Eye (tissue), 1 donor: ENCODE measurements at regions not wholly inside any gene's neighbourhood (a gene's known extent, or its start where the extent isn't known, plus 50 kb on each side); places are given as distances from the start of the nearest gene placed in this dataset.
A peak's percentile ranks its signal among the peaks of the same experiment; 100 is the strongest.

Experiments used
- DNase-seq: peaks from one replicate; pipeline ENCODE4 v3.0.0-alpha.2; 2015

GRCh38 chr9:89724659-89725058 is 119.8 kb downstream of the GADD45G start:
- no peak for DNase-seq

GRCh38 chr9:89725271-89725670 is 120.5 kb downstream of the GADD45G start:
- no peak for DNase-seq

- no peak for DNase-seq
Measured at GRCh38 chr9:89729954-89730530, 125.2 kb downstream of the GADD45G start.

- no peak for DNase-seq
Measured at GRCh38 chr9:89730715-89731114, 125.9 kb downstream of the GADD45G start.

- no peak for DNase-seq
Measured at GRCh38 chr9:89731262-89732182, 126.7 kb downstream of the GADD45G start.

- no peak for DNase-seq
Measured at GRCh38 chr9:89732295-89732938, 127.6 kb downstream of the GADD45G start.

DNA sequence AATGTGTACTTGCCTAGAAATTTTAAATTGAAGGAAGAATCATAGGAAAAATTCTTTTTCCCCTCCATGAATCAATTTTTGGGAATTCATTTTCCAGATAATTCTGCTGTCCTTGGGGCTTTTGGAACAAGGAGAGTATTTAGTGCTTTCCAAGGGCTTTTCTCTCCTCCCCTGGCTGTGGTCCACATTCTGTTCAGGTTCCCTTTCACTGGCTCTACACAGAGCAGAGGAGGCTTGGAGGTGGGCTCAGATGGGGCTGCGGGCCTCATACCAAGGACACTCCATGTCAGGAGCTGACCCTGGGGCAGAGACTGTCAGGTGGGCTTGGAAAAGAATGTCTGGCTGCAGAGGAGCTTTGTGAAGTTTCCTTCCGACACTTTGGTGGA is 128.1 kb downstream of the GADD45G start:
- no peak for DNase-seq

DNA sequence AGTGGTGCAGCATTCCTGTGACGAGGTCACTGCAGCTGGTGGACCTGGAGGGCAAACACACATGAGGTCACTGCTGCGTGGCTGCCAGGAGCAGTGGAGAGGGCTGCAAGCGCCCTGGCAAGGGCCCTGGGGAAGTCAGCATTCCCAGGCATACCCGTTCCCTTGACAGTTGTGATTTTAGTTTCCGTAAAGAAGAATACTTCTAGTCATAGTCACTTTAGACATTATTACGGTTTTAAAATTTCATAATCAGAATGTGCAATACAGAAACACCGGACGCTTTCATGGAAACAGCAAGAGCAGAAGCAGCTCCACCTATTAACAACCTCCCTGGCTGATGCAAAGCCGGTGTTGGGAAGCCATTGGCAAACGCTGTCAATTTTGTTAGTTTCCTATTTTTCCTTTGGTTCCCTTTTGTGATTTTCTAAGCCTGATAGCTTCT is 129.8 kb downstream of the GADD45G start:
- DNase-seq: no peak

DNA sequence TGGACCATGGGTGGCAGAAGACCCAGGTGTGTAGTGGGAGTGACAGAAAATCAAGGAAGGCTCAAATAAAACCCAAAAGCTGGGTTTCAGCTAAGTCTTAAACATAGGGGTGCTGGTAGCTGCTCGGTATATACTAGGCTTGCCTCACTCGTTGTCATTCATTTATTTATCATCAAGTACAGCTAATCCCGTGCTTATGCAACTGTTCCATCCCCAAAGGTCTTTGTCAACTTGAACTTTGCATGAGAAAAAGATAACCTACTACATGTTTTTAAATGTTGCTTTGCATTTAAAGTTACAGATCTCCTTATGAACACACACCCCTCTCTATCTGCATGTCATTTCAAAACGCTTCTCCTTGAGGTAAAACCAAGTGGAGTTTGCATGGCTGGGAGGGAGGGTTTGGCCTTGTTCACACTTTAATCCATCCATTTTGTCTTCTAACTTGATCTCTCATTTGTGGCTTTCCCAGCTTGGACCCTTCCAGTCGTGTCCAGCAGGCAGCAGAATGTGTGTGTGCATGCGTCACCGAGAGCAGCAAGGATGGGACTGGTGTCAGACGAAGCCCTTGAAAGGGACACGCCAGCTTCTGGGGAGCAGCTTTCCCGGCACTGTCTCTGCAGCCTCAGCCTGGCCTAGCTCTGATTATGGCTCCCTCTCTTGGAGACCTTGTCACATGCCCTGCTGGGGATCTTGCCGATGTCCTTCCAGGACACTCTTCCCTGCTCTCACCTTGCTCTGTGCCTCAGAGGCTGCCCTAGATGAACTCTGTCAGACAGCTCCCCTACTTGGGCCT is 133.5 kb downstream of the GADD45G start:
- DNase-seq: no peak

- no peak for DNase-seq
Measured at GRCh38 chr9:89739511-89739910, 134.7 kb downstream of the GADD45G start.

GRCh38 chr9:89739916-89740315 is 135.1 kb downstream of the GADD45G start:
- DNase-seq: no peak

DNA sequence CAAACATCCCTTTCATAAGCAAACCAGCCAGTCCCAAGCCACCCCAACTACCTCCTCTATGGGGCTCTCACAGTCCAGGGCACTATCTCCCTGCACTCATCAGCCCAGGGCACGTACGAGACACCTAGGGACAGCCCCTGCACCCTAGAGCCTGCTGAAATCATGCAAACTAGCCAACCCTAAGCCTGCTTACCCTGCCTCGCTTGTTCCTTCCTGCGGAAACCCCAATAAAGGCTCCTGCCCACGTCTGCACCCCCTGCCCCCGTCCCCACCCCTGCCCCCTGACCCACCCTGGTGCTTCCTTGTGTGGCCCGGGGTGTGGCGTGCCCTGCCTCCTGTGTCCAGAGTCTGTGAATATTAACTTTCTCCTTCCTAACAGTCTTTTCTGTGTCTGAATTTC is 135.9 kb downstream of the GADD45G start:
- DNase-seq: no peak

- DNase-seq: no peak
Measured at GRCh38 chr9:89742660-89743059, 137.8 kb downstream of the GADD45G start.

GRCh38 chr9:89743216-89743572 is 138.4 kb downstream of the GADD45G start:
- no peak for DNase-seq

GRCh38 chr9:89743573-89744254 is 138.9 kb downstream of the GADD45G start:
- DNase-seq: peak; percentile 27

- DNase-seq: no peak
Measured at GRCh38 chr9:89744255-89744648, 139.4 kb downstream of the GADD45G start.

DNA sequence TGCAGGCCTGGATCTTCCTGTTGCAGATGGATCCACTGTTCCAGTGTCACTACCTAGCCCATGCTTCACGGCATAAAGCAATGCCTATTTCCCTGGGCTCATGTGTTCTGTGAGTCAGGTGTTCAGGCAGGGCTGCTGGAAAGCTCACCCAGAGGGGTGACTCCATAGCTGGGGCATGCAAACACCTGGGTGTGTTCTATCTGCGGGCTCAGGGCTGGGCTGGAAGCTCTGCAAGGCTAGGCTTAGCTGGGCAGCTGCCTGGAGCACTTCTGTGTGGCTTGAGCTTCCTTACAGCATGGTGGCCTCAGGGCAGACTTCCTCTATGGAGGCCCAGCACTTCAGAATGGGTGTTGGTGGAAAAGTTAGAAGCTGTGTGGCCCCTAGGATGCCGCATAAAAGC is 139.9 kb downstream of the GADD45G start:
- no peak for DNase-seq

- DNase-seq: no peak
Measured at GRCh38 chr9:89745601-89746376, 141.0 kb downstream of the GADD45G start.

- DNase-seq: peak; percentile 81
Measured at GRCh38 chr9:89746385-89747116, 141.7 kb downstream of the GADD45G start.

DNA sequence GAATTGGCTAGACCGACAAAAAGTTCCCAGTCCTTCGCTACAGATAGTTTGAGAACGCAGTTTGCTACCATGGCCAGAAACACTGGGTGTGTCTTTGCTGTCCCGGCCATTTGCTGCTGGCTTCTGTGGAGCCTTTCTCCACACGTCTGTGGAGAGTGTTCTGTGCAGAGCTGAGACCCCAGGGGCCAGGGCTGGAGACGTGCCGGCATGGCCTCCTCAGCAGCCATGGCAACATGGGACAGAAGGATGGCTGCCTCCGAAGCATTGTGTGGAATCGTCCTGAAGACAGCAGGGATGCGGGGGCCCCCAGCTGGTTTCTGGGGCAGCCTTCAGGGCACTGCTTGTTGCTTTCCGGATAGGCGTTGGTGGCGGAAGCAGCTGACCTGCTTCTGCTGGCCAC is 142.8 kb downstream of the GADD45G start:
- peak; percentile 53 for DNase-seq
